HG03378 (cell line): ENCODE measurements at regions not wholly inside any gene's neighbourhood (a gene's known extent, or its start where the extent isn't known, plus 50 kb on each side); places are given as distances from the start of the nearest gene placed in this dataset.

ENCODE experiments used
- ATAC-seq: cut with Tn5 transposase; IDR thresholded peaks from one replicate; pipeline ENCODE4 v1.9.1; 2021; ENCODE audit warnings: mild to moderate bottlenecking, moderate library complexity; ENCODE audit not compliant: unreplicated experiment

GRCh38 chr10:75294866-75295701 is 59.3 kb upstream of the COMTD1 start:
- peak; percentile 49 for ATAC-seq

GRCh38 chr10:75294518-75294865 is 58.7 kb upstream of the COMTD1 start:
- ATAC-seq = no peak

DNA sequence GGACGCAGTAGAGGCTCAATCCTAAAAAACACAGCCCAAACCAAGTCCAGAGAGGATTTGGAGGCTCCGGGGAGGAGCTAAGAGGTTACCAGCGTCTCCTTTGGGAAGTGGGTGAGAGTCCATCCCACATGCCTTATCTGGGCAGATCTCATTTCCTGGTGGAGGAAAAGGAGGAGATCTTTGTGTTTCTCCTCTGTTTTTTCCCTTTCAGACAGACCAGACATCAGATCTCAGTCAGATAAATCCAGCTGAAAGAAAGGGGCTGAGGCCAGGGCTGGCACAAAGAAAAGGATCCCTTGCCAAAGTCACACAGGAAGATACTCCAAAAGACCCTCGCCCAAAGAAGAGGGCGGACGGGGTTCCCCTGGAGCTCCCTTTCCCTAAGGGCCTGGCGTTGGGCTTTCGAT is 58.3 kb upstream of the COMTD1 start:
- ATAC-seq = no peak

DNA sequence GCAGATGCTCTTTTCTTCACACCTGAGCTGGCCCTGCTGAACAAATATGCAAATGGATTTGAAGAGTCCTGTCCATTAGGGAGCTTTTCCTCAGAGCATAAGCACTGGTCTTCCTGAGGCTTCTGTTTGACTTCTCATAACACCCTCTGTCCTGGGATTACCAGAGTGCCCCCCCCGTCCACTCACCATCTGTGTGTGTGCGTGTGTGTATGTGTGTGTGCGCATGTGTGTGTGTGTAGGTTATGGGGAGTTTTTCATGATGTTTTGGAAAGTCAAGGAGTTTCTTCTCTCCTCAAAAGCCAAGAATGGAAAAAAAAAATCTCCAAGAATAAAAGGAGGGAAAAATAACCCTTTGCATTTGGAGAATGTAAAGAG is 57.7 kb upstream of the COMTD1 start:
- no peak for ATAC-seq

DNA sequence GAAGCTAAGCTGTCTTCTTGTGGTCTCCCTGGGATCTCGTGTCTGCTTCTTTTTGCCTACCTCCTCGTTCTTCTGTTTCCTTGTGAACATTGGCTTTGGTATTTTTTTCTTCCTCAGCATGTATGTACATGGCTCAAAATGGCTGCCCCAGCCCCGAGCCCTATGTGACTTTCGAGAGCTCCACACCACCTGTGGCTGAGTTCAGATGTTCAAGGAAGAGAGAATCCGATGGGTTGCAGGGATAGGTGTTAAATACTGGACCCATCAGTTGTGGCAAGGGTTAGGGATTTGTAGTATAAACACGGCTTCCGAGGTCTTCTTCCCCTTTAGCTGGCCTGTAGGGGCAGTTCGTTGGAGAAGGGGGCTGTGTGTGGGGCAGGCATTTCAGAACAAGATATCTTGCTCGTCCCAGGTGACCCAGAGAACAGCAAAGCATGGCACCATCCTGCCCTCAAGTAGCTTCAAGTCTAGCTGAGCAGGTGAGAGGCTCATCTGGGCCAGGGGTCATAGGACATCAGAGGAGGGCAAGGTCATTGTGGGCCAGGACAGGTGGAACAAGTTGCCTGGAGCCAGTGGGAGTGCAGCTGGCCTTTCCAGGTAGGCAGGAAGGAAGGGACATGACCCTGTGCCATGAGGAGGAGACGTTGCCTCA is 57.2 kb upstream of the COMTD1 start:
- no peak for ATAC-seq

DNA sequence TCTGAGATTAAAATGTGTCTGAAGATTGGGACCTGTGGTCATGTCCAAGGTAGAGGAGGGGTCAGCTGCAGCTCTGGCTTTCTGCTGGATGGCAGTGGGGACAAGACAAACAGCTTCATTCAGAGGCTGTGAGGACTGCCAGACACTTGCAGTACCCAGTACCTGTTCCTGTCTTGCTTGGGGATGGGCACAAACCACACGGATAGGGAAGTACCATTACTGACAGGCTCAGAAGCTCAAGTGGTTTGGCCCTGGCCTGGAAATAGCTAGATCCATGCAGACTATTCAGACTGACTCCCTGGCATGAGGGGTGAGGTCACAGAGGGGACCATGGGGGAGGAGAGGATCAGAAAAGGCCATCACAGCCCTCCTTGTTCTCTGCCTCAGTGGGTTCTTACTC is 56.0 kb upstream of the COMTD1 start:
- ATAC-seq = no peak

DNA sequence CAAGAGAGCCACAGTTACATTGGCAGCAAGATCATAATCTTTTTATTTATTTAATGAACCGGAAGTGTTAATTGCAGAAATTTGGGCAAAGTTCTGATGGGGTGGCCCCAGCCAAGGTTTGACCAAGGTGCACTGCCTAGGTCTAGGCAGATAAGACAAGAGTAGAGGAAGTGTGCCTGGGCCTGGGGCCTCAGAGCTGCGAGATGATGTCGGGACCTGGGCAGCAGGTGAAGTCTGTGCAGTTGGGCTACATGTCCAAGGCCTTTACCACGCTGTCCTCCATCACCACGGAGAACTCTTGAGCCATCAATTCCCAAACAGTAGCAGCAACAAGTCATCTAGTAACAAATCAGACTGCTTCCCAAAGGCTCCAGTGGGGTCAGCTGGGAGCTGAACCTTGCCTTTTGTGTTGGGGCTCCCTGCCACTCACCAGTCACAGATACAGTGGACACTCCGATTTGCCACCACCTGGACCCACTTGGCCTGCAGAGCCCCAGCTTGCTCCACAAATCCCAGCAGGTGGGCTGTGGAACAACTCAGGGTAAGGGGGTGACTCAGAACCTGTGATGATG is 52.5 kb upstream of the COMTD1 start:
- no peak for ATAC-seq

DNA sequence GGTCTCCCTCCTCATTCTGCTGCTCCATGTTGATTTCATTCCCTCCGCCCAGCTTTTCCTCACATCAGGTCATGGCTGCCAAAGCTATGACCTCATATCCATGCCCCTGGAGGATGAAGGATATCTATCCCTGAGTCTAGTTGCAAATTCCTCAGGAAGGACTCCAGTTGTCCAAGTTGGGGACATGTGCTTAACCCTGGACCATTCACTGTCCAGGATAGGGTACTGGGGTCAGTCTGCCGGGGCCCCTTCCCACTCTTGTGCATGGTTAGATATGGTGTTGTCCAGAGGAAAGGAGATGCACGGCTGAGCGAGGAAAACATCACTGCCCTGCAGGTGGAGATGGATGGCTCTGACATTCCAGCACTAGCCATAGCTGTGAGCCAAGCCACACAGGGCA is 51.9 kb upstream of the COMTD1 start:
- no peak for ATAC-seq

DNA sequence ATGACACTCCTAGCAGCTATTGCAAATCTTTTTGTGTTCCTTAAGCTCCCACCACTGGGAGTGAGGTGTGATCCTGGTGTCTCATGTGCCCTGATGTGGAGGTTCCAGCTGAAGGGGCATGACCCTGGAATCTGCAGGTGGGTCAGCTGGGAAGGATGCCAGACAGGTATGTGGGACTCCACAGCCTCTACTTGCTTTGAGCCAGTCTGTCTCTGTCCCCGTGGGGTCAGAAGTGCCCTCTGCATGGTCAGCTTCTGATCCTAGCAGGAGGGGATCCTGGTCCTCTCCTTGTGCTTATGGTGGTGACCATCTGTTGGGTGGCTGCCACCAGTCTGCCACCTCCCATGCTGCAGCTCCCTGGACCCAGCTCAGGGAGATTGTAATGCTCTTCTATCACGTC is 51.1 kb upstream of the COMTD1 start:
- ATAC-seq = no peak
